GM12878 (cell line): ENCODE measurements at regions not wholly inside any gene's neighbourhood (a gene's known extent, or its start where the extent isn't known, plus 50 kb on each side); places are given as distances from the start of the nearest gene placed in this dataset.

Experiments used
- ATAC-seq: fragments of 200-7000 bp; cut with Tn5 transposase; 3 replicates; pipeline ENCODE4 v1.9.1; 2020; ENCODE audit warnings: mild to moderate bottlenecking, moderate library complexity
- BruUV-seq: library from RNA; stranded (reverse); fragments of 400-500 nt; replicated peaks from 2 replicates; lab custom pipeline; 2021; lab: Mats Ljungman, UMichigan
- CTCF ChIA-PET: fragments of 300-600 bp; sonication (Branson Sonifier 250); formaldehyde crosslinking; extraction: SDS; loops from one replicate; lab custom pipeline; 2021; ENCODE audit warnings: inconsistent platforms; lab: Yijun Ruan, JAX
- POLR2A ChIA-PET: fragments of 350-600 bp; formaldehyde crosslinking; extraction: SDS; loops from one replicate; lab custom pipeline; 2021; ENCODE audit warnings: inconsistent platforms; lab: Charles Lee
- RAD21 ChIA-PET: fragments of 300-600 bp; sonication (Branson Sonifier 250); formaldehyde crosslinking; loops from one replicate; lab custom pipeline; 2023; ENCODE audit warnings: antibody characterized with exemption; ENCODE audit not compliant: unreplicated experiment; lab: Charles Lee
- SMC1A ChIA-PET: fragments of 300-600 bp; sonication (Branson Sonifier 250); formaldehyde crosslinking; loops from one replicate; lab custom pipeline; 2023; ENCODE audit not compliant: unreplicated experiment, uncharacterized antibody; lab: Charles Lee
- DNase-seq: peaks from one replicate; pipeline ENCODE4 v3.0.0-alpha.2; 2011; ENCODE audit warnings: low read depth, low spot score
- FAIRE-seq: peaks from 3 replicates; lab custom pipeline; 2011; peaks lifted over from hg19 to GRCh38; lab: Jason Lieb, UNC
- H2AFZ ChIP-seq: 2 replicates; pipeline ENCODE4 v1.6.0; 2011; ENCODE audit warnings: low read depth, low read length, control low read depth; ENCODE audit not compliant: control insufficient read depth
- H3K27ac ChIP-seq: 2 replicates; pipeline ENCODE4 v1.5.1; 2011; ENCODE audit warnings: control low read depth; ENCODE audit not compliant: control insufficient read depth, insufficient read depth
- H3K27me3 ChIP-seq, 2 experiments: replicated peaks in 1 of 2; 2 replicates each; pipeline versions ENCODE4 v1.6.0 to v1.6.1; 2011; ENCODE audit warnings: low read length in 1 of 2; ENCODE audit not compliant: control insufficient read depth in 2 of 2, insufficient read depth in 2 of 2
- H3K36me3 ChIP-seq, 2 experiments: 2 replicates each; pipeline ENCODE4 v1.5.1; 2011; ENCODE audit warnings: low read length in 1 of 2; ENCODE audit not compliant: control insufficient read depth in 2 of 2, insufficient read depth in 2 of 2
- H3K4me1 ChIP-seq: 2 replicates; pipeline ENCODE4 v1.6.1; 2011; ENCODE audit warnings: mild to moderate bottlenecking, low read length, moderate library complexity, mixed read lengths; ENCODE audit not compliant: control insufficient read depth, insufficient read depth
- H3K4me2 ChIP-seq: 2 replicates; pipeline ENCODE4 v1.6.0; 2011; ENCODE audit warnings: control low read depth; ENCODE audit not compliant: control insufficient read depth, insufficient read depth
- H3K4me3 ChIP-seq: fragments of 200-600 bp; sonication (generic); 2 replicates; pipeline ENCODE4 v1.5.1; 2016
- H3K79me2 ChIP-seq: 2 replicates; pipeline ENCODE4 v1.6.0; 2011; ENCODE audit warnings: low read length; ENCODE audit not compliant: control insufficient read depth, insufficient read depth
- H3K9ac ChIP-seq: 2 replicates; pipeline ENCODE4 v1.8.0; 2011; ENCODE audit warnings: low read length, control low read depth, mixed read lengths; ENCODE audit not compliant: control insufficient read depth, insufficient read depth
- H3K9me3 ChIP-seq: replicated peaks from 3 replicates; pipeline ENCODE4 v1.5.1; 2011; ENCODE audit warnings: mild to moderate bottlenecking, low read length; ENCODE audit not compliant: control insufficient read depth, insufficient read depth
- H4K20me1 ChIP-seq: 2 replicates; pipeline ENCODE4 v1.6.0; 2011; ENCODE audit not compliant: control insufficient read depth, insufficient read depth
- ATF7 ChIP-seq: fragments of 450-650 bp; IDR thresholded peaks from 2 replicates; pipeline ENCODE4 v1.6.1; 2016; ENCODE audit warnings: low read depth, mild to moderate bottlenecking
- BHLHE40 ChIP-seq, 2 experiments: fragments of 450-650 bp in 1 of 2; IDR thresholded peaks; 2 replicates each; pipeline ENCODE4 v1.6.1; 2011 to 2017; ENCODE audit warnings: low read depth in 2 of 2, borderline replicate concordance in 1 of 2, improper control_type of control experiment in 1 of 2, low read length in 1 of 2, mild to moderate bottlenecking in 1 of 2
- BRCA1 ChIP-seq: IDR thresholded peaks from 2 replicates; pipeline ENCODE4 v1.6.1; 2011; ENCODE audit warnings: low read depth, low read length, improper control_type of control experiment
- CBX5 ChIP-seq: sonication (generic); IDR thresholded peaks from 2 replicates; pipeline ENCODE4 v1.6.1; 2016; ENCODE audit warnings: low read depth, moderate library complexity, mild to moderate bottlenecking, inconsistent platforms
- DPF2 ChIP-seq: fragments of 450-650 bp; IDR thresholded peaks from 2 replicates; pipeline ENCODE4 v1.6.1; 2017; ENCODE audit warnings: mild to moderate bottlenecking
- EGR1 ChIP-seq, 2 experiments: IDR thresholded peaks; 1 replicate in 1 of 2; 2 replicates in 1 of 2; pipeline ENCODE4 v1.6.1; 2011 to 2012; ENCODE audit warnings: low read depth in 2 of 2, low read length in 2 of 2, borderline replicate concordance in 1 of 2, mild to moderate bottlenecking in 1 of 2, moderate library complexity in 1 of 2
- EP300 ChIP-seq, 2 experiments: fragments of 150-350 bp in 1 of 2; IDR thresholded peaks; 2 replicates each; pipeline ENCODE4 v1.6.1; 2011 to 2012; ENCODE audit warnings: low read depth in 2 of 2, low read length in 2 of 2, borderline replicate concordance in 1 of 2, improper control_type of control experiment in 1 of 2, inconsistent platforms in 1 of 2; ENCODE audit not compliant: control insufficient read depth in 1 of 2
- HCFC1 ChIP-seq: fragments of 150-350 bp; IDR thresholded peaks from 2 replicates; pipeline ENCODE4 v1.6.1; 2014; ENCODE audit warnings: low read length
- HDGF ChIP-seq: fragments of 450-650 bp; IDR thresholded peaks from 2 replicates; pipeline ENCODE4 v1.6.1; 2016; ENCODE audit warnings: antibody characterized with exemption
- IKZF1 ChIP-seq: fragments of 450-650 bp; conservative IDR thresholded peaks from 2 replicates; pipeline ENCODE4 v1.6.1; 2017; ENCODE audit warnings: antibody characterized with exemption, mild to moderate bottlenecking
- MEF2B ChIP-seq: fragments of 450-650 bp; IDR thresholded peaks from 2 replicates; pipeline ENCODE4 v1.6.1; 2018; ENCODE audit warnings: mild to moderate bottlenecking, moderate library complexity; ENCODE audit not compliant: partially characterized antibody, poor library complexity, severe bottlenecking
- NFXL1 ChIP-seq: fragments of 450-650 bp; IDR thresholded peaks from 2 replicates; pipeline ENCODE4 v1.6.1; 2017; ENCODE audit warnings: antibody characterized with exemption, mild to moderate bottlenecking, borderline replicate concordance
- NFYB ChIP-seq: IDR thresholded peaks from 2 replicates; pipeline ENCODE4 v1.6.1; 2011; ENCODE audit warnings: low read depth, mild to moderate bottlenecking, low read length, improper control_type of control experiment, moderate library complexity; ENCODE audit not compliant: insufficient read depth
- RBBP5 ChIP-seq: fragments of 200-600 bp; sonication (generic); conservative IDR thresholded peaks from 2 replicates; pipeline ENCODE4 v1.6.1; 2016
- RFX5 ChIP-seq: IDR thresholded peaks from 2 replicates; pipeline ENCODE4 v1.6.1; 2011; ENCODE audit warnings: low read depth, low read length, improper control_type of control experiment
- SPI1 ChIP-seq: IDR thresholded peaks from 2 replicates; pipeline ENCODE4 v1.6.1; 2011; ENCODE audit warnings: low read depth, mild to moderate bottlenecking, low read length, moderate library complexity, borderline replicate concordance; ENCODE audit not compliant: insufficient read depth
- SREBF1 ChIP-seq: IDR thresholded peaks from 2 replicates; pipeline ENCODE4 v1.6.1; 2012; ENCODE audit warnings: mild to moderate bottlenecking, low read length
- TAF1 ChIP-seq: IDR thresholded peaks from 2 replicates; pipeline ENCODE4 v1.6.1; 2011; ENCODE audit warnings: mild to moderate bottlenecking, low read depth, low read length, borderline replicate concordance
- TBL1XR1 ChIP-seq: IDR thresholded peaks from 2 replicates; pipeline ENCODE4 v1.6.1; 2012; ENCODE audit warnings: low read depth, low read length, improper control_type of control experiment
- TCF7 ChIP-seq: IDR thresholded peaks from 2 replicates; pipeline ENCODE4 v1.6.1; 2014; ENCODE audit warnings: antibody characterized with exemption, borderline replicate concordance
- ZBTB11 ChIP-seq: fragments of 450-650 bp; formaldehyde crosslinking; IDR thresholded peaks from 2 replicates; pipeline ENCODE4 v1.5.0; 2022; ENCODE audit warnings: mild to moderate bottlenecking, missing genetic modification characterization
- ZNF384 ChIP-seq: IDR thresholded peaks from 2 replicates; pipeline ENCODE4 v1.6.1; 2012; ENCODE audit warnings: low read depth, mild to moderate bottlenecking, low read length, improper control_type of control experiment, borderline replicate concordance
- in situ Hi-C: fragments of 300-500 bp; cut with MboI; formaldehyde crosslinking; loops from 9 replicates; pipeline ENCODE4 v1.14.3; 2018; ENCODE audit warnings: mixed read lengths
- intact Hi-C: fragments of 100-400 bp; cut with micrococcal nuclease; formaldehyde crosslinking; loops from one replicate; pipeline ENCODE4 v1.14.2; 2022; ENCODE audit not compliant: unreplicated experiment

GRCh38 chr14:25117342-25117741, 67.4 kb upstream of the STXBP6 start (continued):
- TF ChIP-seq ZNF384, result no peak
- no peak for TF ChIP-seq NFYB
- no peak for TF ChIP-seq IKZF1

GRCh38 chr14:25116607-25117006, 66.7 kb upstream of the STXBP6 start:
- no peak overlapping the region for H3K4me3 ChIP-seq
- no peaks in the 10 kb centered on the region for H3K79me2 ChIP-seq
- intact Hi-C loops (no loop called here), in situ Hi-C loops (no loop called here)
- H3K4me1 ChIP-seq, result no peaks in the 10 kb centered on the region
- no peaks in the 10 kb centered on the region for H3K9me3 ChIP-seq
- H4K20me1 ChIP-seq, result no peaks in the 10 kb centered on the region
- DNase-seq (no peak), FAIRE-seq (no peak), ATAC-seq (no peak)
- no peaks in the 10 kb centered on the region for H3K36me3 ChIP-seq
- ChIA-PET SMC1A (no interaction called here), POLR2A (no interaction called here), CTCF (interaction anchor here (2.0 kb wide), 1 partner anchor 310 kb away, joined by 8 read pairs; no protein-coding TSS in a partner anchor), RAD21 (no interaction called here)
- no peaks in the 10 kb centered on the region for H3K27me3 ChIP-seq
- BruUV-seq, result no TSS peak
- no peak overlapping the region for H3K4me2 ChIP-seq
- H3K27ac ChIP-seq, result no peak overlapping the region
- TF ChIP-seq HCFC1, result no peak
- no peak for TF ChIP-seq TAF1
- TF ChIP-seq CBX5, result no peak
- no peak for TF ChIP-seq TCF7
- no peak for TF ChIP-seq EP300 (IDR thresholded peaks at IDR 0.05; ENCODE audit: borderline replicate concordance in 1 of 2, control insufficient read depth in 1 of 2, low read depth in 2 of 2, low read length in 2 of 2)
- TF ChIP-seq BHLHE40 (IDR thresholded peaks at IDR 0.05; ENCODE audit: borderline replicate concordance in 1 of 2, low read depth in 2 of 2, low read length in 1 of 2), result no peak
- no peak for TF ChIP-seq ZBTB11 (CRISPR knock-in tag)
- no peak for TF ChIP-seq HDGF
- no peak for TF ChIP-seq NFXL1
- no peak for TF ChIP-seq SREBF1
- TF ChIP-seq MEF2B, result no peak
- no peak for TF ChIP-seq RFX5
- TF ChIP-seq EGR1 (IDR thresholded peaks at IDR 0.05; ENCODE audit: borderline replicate concordance in 1 of 2, low read depth in 2 of 2, low read length in 2 of 2), result no peak
- TF ChIP-seq SPI1, result no peak
- no peak for TF ChIP-seq BRCA1
- TF ChIP-seq DPF2, result no peak
- no peak for TF ChIP-seq TBL1XR1
- TF ChIP-seq ATF7, result no peak
- TF ChIP-seq RBBP5, result no peak
- H2AFZ ChIP-seq, result no peak overlapping the region
- H3K9ac ChIP-seq, result no peak overlapping the region
